DMS79 (cell line): ENCODE measurements at regions not wholly inside any gene's neighbourhood (a gene's known extent, or its start where the extent isn't known, plus 50 kb on each side); places are given as distances from the start of the nearest gene placed in this dataset.
"Not testable (repeated sequence)": the region's sequence is repeated elsewhere in the genome, so short reads cannot be mapped to it uniquely, and the experiment has no call there.

ENCODE experiments used
- DNase-seq: peaks from one replicate; lab custom pipeline; 2025; lab: John Stamatoyannopoulos, UW

DNA sequence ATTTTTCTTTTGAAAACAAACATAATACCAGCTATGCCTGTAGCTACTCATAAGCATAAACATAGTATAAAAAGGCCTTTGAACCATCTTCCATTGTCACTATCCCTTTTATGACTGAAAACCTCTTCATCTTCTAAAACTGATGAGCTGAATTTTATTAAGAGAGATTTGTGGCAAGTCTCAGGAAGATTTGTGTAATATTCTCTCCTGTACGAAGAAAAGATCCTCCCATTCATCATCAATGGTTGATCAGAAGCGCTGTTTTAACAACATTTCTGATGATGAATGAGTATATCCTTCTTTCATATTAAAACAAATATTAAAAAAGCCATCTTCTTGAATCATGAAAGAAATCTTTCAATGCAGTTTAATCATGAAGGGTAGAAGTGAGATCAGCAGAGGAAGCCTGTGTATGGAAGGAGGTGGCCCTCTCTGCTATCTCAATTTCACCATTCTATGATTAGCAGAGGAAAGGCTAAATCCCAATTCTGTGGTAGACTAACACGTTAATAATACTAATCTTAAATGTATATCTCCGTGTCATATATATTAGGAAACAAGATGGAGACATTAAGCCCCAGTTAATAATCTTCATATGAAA lies 430.2 kb downstream of the FRK start:
- DNase-seq: no peak

DNA sequence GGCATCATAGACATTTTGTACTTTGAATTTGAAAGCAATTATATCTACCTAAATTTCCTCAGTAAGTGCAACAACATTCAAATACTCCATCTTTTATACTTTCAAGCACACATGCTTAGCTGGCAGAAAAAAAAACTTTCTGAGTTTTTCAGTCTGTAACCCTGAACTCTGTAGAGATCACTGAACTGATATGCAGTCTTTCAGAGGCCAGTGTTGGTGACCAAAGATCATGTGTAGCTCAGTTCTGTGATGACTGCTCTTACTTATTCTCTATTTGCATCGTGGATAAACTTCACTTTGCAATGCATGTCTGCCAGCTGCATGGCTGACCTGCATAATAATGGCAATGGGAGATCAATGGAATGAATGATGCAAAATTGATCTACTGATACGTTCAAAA lies 431.3 kb downstream of the FRK start:
- DNase-seq: no peak

DNA sequence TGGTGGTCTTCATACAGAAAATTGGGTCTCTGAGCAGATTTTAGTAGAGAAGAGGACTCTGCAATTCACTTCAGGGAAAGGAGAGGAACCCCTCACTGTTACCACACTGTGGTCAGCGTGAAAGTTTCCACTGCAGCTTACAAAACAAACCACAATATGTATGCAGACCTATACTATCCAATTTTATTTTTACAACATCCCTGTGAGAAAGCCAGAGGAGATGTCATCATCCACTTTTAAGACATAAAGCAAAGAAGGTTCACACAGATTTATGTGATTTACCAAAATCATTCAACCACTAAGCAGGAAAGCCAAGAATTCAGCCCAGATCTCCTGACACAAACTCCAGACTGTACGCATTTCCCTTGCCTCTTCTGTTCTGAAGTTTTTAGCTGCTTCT lies 442.4 kb downstream of the FRK start:
- DNase-seq: no peak

DNA sequence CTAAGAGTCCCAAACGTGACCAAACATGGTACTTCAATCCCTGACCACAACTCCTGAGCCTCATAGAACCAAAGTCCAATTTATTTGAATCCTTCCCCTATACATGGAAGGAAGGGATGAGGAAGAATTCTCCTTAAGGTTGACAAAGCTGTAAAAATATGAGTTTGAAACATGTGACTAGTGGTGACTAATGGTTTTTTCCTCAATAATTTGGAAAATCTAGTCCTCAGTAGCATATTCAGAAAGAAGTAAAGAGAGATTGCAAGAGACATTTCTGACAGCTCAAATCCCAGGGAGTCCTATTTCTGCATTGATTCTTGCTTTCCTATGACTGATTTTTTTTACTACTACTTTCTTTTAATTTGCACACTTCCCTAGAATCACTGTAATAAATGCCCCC lies 443.7 kb downstream of the FRK start:
- DNase-seq: no peak

DNA sequence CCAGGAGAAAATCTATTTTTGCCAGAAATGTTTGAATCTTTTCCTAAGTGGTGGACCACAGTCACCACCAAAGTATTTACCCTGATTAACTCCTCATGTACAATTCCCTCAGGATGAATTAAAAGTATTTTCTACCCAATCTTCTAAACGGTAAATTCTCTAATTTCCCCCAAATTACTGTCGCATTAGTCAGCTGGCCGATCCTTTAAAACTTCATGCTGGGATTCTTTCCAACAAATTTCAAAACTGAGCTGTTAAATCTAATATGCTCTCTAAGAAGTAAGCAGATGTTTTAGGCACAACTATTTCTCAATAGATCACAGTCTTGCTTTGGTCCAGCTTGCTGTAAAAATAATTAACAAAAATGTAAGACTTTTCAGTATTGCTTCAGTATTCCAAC lies 447.2 kb downstream of the FRK start:
- no peak for DNase-seq

DNA sequence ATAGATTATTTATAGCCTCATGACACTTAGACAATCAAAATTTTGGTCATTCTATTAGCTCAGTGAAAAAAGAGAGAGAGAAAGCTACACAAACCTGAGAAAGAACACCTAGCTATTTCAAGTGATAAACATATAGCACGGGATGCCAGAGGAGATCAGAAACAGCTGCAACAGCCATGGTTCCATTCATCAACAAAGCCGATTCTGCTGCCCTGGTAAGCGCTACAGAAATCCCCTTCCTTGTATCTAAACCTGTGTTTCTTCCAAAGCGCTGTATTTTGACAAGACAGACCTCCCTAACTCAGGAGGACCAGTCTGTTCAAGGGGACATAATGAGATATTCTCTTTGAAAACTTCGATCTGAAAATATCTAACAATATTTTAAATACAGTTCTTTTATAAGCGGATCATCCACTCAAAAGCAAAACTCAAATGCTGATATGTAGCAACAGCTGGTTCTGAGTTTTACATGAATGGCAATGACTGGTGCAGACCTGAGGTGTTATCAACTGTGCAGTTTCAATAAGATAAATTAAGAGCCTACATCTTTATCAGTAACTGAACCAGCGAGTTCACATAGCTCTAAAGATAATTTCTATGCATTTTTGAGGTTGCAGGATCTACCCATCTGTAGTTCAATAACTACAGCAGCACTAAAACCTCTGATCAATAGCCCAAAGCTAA lies 447.8 kb downstream of the FRK start:
- no peak for DNase-seq

DNA sequence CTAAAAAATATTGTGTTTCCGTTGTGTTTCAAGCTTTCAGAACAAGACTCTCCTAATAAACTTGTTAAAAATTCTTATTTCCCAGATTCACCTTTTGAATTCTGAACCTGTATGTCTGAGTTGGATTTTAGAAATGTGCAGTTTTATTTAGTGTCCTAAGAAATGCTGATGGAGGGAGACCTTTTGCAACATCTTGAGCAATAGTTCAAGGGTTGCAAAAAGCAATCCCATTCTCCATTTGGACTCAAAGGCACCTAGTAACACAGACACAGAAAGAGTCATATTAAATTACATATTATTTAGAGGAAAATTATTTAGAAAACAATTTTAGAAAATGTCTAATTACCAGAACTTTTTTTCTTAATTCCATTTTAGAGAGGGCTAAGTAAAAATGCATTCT lies 448.5 kb downstream of the FRK start:
- DNase-seq: no peak

DNA sequence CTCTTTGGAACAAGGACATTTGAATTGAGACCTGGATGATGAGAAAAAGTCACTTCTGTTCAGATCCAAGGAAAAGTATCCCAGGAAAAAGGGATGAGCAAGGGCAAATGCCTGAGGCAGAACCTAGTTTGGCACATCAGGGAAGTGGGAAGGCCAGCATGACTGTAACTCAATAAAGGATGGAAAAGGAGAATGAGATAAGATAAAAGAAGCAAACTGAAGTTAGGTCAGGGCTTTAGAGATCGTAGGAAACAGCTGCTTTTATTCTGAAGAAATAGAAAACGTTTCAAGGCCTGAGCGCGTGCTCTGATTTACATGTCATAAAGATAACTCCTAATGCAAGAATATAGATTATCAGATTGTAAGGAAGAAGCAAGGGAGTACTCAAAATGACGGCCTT lies 450.0 kb downstream of the FRK start:
- no peak for DNase-seq

DNA sequence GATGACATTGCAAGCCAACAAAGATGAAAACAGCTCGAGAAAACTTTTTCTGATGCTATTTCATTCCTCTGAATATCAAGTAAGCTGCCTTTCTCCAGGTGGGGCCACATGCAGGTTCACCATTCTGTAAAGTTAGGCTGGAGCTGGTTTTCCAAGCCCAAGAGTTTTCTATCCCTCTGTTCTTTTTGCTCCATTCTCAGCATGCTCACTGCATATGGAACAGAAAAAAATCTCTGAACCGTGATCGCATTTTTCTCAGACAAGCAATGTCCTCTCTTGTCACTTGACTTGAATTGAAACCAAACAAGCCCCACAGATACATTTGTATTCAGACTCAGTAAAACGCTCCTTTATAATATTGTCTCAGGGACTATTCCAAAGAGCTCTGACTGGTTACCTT lies 451.6 kb downstream of the FRK start:
- no peak for DNase-seq

DNA sequence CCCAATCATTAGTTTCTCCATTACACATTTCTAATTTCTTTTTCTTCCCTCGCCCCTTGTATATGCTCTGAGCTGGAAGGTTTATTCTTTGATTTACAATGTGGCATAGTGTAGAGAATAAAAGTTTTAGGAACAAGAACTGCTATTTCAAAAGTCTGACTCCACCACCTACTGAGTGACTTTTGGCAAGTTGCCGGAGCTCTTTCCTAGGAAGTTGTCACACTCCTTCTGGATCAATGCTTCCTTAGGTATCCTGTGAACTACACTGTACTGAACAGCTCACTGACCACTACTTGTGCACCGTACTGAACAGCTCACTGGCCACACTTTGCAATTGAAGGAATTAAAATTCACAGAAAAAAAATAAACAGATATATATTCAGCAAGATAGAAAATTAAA lies 458.2 kb downstream of the FRK start:
- no peak for DNase-seq

DNA sequence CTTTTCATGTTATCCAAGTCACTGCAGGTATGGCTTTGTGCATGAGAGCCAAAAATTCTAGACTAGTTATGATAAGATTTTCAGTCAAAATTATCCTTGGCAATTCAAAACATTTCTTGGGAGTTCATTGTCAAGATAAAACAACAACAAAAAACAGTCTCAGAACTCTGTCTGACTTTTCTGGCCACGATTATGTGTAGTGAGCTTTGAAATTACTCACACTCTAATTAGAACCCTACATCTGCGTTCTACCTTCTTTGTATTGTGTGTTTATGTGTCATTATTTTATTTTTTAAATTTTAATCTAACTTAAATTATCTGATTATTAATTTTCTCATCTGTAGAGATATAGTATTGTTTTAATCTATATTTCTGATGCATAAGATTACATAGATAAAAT lies 459.2 kb downstream of the FRK start:
- no peak for DNase-seq

DNA sequence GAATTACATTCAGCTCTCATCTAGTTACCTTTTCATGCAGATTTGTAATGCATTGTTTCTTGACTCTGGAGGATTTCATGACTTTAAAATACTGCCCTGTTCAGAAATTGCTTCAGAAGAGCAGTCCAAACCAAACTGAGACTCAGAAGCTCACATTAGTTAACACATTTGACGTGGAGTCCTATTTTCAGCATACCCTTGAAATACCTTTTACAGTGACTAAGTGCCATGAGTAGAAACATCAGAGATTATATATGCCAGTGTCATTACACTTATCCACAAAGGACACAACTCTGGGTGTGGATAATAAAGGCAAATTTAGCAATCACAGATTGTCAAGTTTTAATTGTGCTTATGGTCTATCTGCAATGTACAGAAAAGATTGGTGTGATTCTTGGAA lies 459.6 kb downstream of the FRK start:
- DNase-seq: no peak

DNA sequence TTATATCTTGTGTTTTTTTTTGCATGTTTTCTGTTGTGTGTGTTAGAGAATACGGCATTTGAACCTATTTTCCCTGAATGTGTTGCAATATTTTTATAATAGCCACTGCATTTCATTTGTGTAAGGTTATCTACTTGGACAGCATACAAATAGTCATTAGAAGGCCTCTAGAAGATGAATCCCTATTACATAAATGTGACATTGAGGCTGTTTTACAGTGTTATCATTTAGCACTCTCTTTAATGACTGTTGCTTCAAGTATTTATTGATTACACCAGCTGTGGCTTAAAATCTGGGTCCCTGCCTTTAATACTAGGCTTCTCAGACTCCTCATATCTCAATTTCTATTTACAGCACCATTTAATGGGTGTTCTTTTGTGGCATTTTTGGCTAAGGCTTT lies 465.8 kb downstream of the FRK start:
- DNase-seq: no peak

DNA sequence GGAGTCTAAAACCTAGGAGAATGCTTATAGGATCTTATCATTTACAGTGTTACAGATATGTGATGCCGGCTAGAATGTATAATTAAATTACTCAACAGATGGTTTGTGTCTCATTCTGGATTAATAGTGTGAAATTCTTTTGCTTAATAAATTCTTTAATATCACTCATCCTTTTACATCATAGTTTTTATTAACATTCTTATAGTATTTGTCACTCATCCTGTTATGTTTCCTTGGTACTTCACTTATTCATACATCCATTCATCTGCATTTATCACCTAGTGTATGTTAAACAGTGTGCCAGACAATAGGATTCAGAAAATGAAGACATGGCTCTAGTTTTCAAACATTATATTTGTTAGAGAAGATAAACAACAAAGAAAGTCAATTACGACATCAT lies 468.7 kb downstream of the FRK start:
- no peak for DNase-seq

DNA sequence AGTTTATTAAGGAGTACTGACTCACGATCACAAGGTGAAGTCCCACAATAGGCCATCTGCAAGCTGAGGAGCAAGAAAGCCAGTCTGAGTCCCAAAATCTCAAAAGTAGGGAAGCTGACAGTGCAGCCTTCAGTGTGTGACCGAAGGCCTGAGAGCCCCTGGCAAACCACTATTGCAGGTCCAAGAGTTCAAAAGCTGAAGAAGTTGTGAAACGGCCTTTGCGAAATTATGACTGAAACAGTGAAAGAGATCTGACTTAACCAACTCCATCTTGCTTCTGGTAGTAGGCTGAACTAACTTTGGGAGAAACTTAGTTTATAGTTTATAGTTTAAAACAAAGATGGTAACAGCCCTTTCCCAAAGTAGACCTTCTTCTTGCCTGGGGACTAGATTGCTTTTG lies 471.6 kb downstream of the FRK start:
- not testable (repeated sequence) for DNase-seq

DNA sequence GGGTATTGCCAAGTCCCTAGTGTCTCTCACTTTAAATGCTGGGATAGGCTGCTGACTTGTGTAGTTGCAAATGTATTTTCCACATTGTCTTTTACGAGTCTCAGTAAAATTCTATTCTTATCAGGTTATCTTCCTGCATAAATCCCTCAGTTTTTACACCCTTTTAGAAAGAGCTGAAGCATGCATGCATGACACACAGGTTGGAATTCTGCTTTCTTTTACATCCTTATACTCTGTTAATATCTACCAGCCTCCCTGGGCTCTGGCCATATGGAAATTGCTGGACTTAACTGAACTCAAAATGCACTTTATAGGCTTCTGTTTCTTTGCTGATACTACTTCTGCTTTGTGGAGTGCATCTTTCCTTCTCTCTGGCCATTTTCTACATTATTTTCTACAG lies 477.4 kb downstream of the FRK start:
- no peak for DNase-seq

DNA sequence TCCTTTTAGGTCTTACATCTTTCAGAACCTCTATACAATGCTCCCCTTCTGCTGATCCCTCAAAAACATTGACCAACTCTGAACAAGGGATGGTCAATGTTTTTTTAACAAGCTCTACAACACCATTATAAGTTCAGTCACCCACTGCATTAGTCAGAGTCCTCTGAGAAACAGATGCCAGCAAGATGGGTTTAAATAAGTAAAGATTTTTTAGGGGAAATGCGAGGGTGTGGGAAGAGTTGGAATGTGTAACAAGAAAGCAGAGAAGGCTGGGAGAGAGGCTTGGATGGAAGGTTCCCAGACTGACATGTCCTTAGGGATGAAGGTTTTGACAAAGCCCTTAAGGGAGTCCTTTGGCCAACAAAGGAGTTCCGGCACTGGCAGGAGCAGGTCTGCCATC lies 478.3 kb downstream of the FRK start:
- no peak for DNase-seq

DNA sequence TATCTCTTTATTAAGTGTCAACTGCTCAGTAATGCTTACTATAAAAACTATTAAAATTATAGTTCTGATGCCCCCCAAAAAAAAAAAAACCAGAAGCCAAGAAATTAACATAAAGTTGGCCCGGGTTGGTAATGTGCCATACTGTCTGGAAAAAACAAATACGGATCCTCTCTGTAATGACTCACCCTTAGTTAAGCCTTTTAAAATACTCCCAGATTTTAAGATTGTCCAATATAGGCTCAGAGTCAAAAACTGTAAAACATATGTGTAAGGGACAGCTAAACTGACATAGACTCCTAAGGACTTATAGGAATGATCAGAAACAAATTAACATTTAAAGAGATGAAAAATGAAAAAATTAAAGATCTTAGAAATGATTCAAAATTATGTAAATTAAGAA lies 481.1 kb downstream of the FRK start:
- not testable (repeated sequence) for DNase-seq

DNA sequence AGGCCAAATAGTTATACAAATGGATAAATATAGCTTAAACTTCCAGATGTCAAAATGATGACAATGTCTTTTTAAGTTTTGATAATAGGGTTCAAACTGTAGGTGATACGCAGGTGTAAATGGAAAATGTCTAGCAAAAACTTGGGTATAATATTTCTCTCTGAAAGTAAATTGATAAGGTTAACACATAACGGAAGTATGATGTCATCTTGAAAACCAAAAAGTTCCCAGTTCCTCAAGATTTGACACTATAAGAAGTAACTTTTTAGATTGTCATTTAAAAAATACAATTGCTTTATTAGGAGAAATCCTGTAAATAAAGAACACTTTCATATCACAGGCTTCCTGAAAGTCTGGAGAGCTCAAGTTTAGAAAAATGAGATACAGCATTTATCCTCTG lies 483.4 kb downstream of the FRK start:
- DNase-seq: no peak

DNA sequence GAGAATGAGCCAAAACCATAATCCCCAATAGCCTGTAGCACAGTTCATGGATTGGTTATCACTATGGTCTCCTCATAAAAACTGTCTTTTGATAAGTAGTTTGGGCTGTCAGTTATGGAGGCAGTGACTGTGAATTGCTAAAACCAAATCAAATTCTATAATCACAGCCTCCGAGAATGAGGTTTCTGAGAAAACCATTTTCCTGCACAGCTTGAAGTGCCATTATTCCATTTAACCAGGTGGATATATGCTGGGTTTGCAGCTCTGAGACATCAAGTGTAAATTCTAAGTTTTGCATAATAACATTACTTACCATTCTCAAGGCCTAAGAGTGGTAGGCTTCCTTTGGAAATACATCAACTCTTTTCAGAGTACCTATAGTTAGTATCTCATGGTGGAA lies 485.4 kb downstream of the FRK start:
- DNase-seq: no peak

DNA sequence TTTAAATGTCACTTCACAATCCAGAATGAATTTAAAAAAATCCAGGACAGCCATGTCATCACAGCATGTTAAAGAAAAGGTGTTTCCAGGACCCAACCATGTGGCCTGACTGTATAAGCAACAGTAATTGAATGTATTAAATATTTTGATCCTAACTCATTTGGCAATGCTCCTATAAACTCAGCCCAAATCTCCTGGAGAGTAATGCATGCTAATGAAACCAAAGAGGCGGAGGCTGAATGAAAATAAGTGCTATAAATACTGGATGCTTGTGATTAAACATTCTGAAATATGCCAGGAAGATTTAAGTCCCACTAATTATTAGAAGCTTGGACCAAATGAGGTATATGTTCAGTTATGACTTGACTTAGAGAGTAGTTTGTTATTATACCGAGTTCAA lies 486.8 kb downstream of the FRK start:
- DNase-seq: no peak

DNA sequence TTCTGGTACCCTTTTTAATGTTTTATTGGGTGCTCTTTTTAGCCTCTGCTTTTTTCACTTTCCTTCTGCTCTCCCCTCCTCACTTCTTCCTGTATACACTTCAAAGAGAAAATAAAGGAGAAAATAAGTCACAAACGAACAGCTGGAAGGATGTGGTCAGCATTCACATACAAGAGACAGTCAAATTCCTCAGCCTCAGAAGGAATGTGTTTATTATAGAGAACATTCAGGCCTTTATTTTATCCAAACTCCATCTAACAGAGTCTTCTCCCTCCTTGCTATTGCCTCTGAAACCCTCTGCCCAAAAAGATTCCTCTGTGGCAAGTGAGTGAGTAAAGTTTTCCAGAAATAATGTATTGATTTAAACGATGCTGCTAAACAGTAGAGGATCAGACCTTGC lies 490.4 kb downstream of the FRK start:
- DNase-seq: no peak

DNA sequence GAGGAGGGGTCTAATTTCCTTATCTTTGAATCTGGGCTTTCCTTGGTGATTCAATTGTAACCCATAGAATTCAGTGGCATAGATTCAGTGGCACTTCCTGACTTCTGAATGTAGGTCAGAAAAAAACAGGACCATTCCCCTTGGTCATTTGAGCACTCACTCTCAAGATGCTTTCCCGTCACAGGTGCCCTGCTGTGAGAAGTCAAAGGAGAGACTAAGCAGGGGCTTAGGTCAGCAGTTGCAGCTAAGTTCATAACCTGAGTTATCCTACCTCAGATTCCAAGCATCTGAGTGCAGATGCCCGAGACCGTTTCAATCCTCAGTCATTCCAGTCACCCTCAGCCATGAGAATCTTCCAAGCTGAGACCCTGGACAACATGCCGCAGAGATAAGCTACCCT lies 506.6 kb downstream of the FRK start:
- DNase-seq: no peak

DNA sequence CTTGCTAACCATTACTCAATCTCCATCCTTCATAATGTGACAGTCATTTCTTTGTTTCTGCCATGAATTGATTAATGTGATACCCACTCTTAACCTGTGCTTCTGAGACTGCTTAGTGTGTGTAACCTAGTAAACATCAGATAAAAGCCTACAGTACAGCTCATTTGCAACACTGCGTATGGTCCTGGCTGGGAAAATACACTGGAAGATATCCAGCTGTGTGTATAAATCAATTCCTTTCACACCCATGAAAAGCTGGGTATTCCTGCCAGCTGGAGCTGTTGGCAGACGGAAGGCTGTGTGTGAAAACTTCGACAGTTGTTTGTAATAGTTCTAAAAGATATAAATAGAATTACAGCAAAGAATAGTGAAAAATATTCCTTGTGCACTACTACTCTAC lies 509.2 kb downstream of the FRK start:
- no peak for DNase-seq

DNA sequence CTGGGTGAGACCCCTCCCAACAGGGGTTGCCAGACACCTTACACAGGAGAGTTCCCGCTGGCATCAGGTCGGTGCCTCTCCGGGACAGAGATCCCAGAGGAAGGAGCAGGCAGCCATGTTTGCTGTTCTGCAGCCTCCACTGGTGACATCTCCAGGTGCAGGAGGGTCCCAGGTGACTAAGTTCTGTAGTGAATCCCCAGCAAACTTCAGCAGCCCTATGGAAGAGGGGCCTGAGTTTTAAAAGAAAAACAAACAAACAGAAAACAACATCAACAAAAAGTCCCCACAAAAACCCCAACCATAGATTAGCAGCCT lies 515.1 kb downstream of the FRK start:
- DNase-seq: no peak
